ES-I3 (cell line): ENCODE measurements at regions not wholly inside any gene's neighbourhood (a gene's known extent, or its start where the extent isn't known, plus 50 kb on each side); places are given as distances from the start of the nearest gene placed in this dataset.

Source experiments
- H3K36me3 ChIP-seq: 2 replicates; pipeline ENCODE4 v1.6.1; 2013; ENCODE audit warnings: mild to moderate bottlenecking, low read length, control low read depth, moderate library complexity; ENCODE audit not compliant: insufficient read depth
- H3K4me1 ChIP-seq: 2 replicates; pipeline ENCODE4 v1.6.1; 2013; ENCODE audit warnings: mild to moderate bottlenecking, control low read depth, low read length; ENCODE audit not compliant: insufficient read depth
- H3K9ac ChIP-seq: 2 replicates; pipeline ENCODE4 v1.6.1; 2013; ENCODE audit warnings: low read depth, mild to moderate bottlenecking, low read length, moderate library complexity
- H3K9me3 ChIP-seq: 2 replicates; pipeline ENCODE4 v1.6.1; 2013; ENCODE audit warnings: mild to moderate bottlenecking, low read length, moderate library complexity; ENCODE audit not compliant: control insufficient read depth, insufficient read depth

- no peak overlapping the region for H3K9ac ChIP-seq
- no peaks in the 10 kb centered on the region for H3K4me1 ChIP-seq
- H3K9me3 ChIP-seq, result no peaks in the 10 kb centered on the region
- H3K36me3 ChIP-seq, result no peaks in the 10 kb centered on the region; the same call in 1 of the 2 replicates
These were observed 522.5 kb upstream of the MCTP2 start for GRCh38 chr15:93708724-93709445.

- Histone ChIP-seq H3K9me3 (no peaks in the 10 kb centered on the region), H3K4me1 (no peaks in the 10 kb centered on the region), H3K9ac (no peak overlapping the region), H3K36me3 (no peaks in the 10 kb centered on the region; the same call in 1 of the 2 replicates)
These were observed 523.6 kb upstream of the MCTP2 start for GRCh38 chr15:93707751-93708150.

GRCh38 chr15:93706495-93707292 lies 524.7 kb upstream of the MCTP2 start:
- no peak overlapping the region for H3K9ac ChIP-seq
- no peaks in the 10 kb centered on the region for H3K9me3 ChIP-seq
- H3K36me3 ChIP-seq, result no peaks in the 10 kb centered on the region; the same call in 1 of the 2 replicates
- no peaks in the 10 kb centered on the region for H3K4me1 ChIP-seq

- Histone ChIP-seq H3K9me3 (no peaks in the 10 kb centered on the region), H3K4me1 (no peaks in the 10 kb centered on the region), H3K9ac (no peak overlapping the region), H3K36me3 (no peaks in the 10 kb centered on the region)
These were observed 525.5 kb upstream of the MCTP2 start for GRCh38 chr15:93705753-93706455.

- no peaks in the 10 kb centered on the region for H3K4me1 ChIP-seq
- H3K9ac ChIP-seq, result no peak overlapping the region
- H3K36me3 ChIP-seq, result no peaks in the 10 kb centered on the region
- H3K9me3 ChIP-seq, result no peaks in the 10 kb centered on the region
These were observed 528.1 kb upstream of the MCTP2 start for GRCh38 chr15:93703092-93703739.

- Histone ChIP-seq H3K36me3 (no peaks in the 10 kb centered on the region), H3K9ac (no peak overlapping the region), H3K9me3 (no peaks in the 10 kb centered on the region), H3K4me1 (no peaks in the 10 kb centered on the region)
These were observed 531.3 kb upstream of the MCTP2 start for GRCh38 chr15:93700051-93700450.

GRCh38 chr15:93694033-93694432 lies 537.3 kb upstream of the MCTP2 start:
- H3K4me1 ChIP-seq, result no peaks in the 10 kb centered on the region
- no peaks in the 10 kb centered on the region for H3K36me3 ChIP-seq
- no peaks in the 10 kb centered on the region for H3K9me3 ChIP-seq
- H3K9ac ChIP-seq, result no peak overlapping the region

- H3K4me1 ChIP-seq, result no peaks in the 10 kb centered on the region
- H3K36me3 ChIP-seq, result no peaks in the 10 kb centered on the region
- no peak overlapping the region for H3K9ac ChIP-seq
- no peaks in the 10 kb centered on the region; the same call in 1 of the 2 replicates for H3K9me3 ChIP-seq
These were observed 547.7 kb upstream of the MCTP2 start for GRCh38 chr15:93683651-93684050.

- Histone ChIP-seq H3K9ac (no peak overlapping the region), H3K4me1 (peaks cover 3% of the 10 kb centered on the region; the same call in 1 of the 2 replicates), H3K9me3 (no peaks in the 10 kb centered on the region), H3K36me3 (no peaks in the 10 kb centered on the region)
These were observed 559.9 kb upstream of the MCTP2 start for GRCh38 chr15:93671387-93671943.

GRCh38 chr15:93670931-93671330 lies 560.4 kb upstream of the MCTP2 start:
- no peaks in the 10 kb centered on the region for H3K36me3 ChIP-seq
- peaks cover 3% of the 10 kb centered on the region; the same call in 1 of the 2 replicates for H3K4me1 ChIP-seq

GRCh38 chr15:93664213-93664956 lies 567.0 kb upstream of the MCTP2 start:
- H3K4me1 ChIP-seq, result peaks cover 11% of the 10 kb centered on the region
- no peak overlapping the region for H3K9ac ChIP-seq
- no peaks in the 10 kb centered on the region for H3K9me3 ChIP-seq
- no peaks in the 10 kb centered on the region for H3K36me3 ChIP-seq

More at GRCh38 chr15:93670931-93671330, 560.4 kb upstream of the MCTP2 start:
- H3K9ac ChIP-seq, result no peak overlapping the region
- H3K9me3 ChIP-seq, result no peaks in the 10 kb centered on the region

GRCh38 chr15:93662162-93662885 lies 569.0 kb upstream of the MCTP2 start:
- Histone ChIP-seq H3K36me3 (no peaks in the 10 kb centered on the region), H3K9me3 (no peaks in the 10 kb centered on the region), H3K9ac (no peak overlapping the region), H3K4me1 (peaks cover 11% of the 10 kb centered on the region)
